ENCODE measurements at regions not wholly inside any gene's neighbourhood (a gene's known extent, or its start where the extent isn't known, plus 50 kb on each side); places are given as distances from the start of the nearest gene placed in this dataset.

GRCh38 chr9:28318515-28318914, 745.2 kb upstream of the C9orf72 start:
- no peak for DNase-seq (ENCODE audit: low read depth in 2 of 2)

GRCh38 chr9:28319981-28320380, 746.7 kb upstream of the C9orf72 start:
- DNase-seq (ENCODE audit: low read depth in 2 of 2), result no peak

GRCh38 chr9:28320616-28321015, 747.3 kb upstream of the C9orf72 start:
- no peak for DNase-seq (ENCODE audit: low read depth in 2 of 2)

- DNase-seq (ENCODE audit: low read depth in 2 of 2), result no peak
Measured at GRCh38 chr9:28329323-28329722, 756.0 kb upstream of the C9orf72 start.

GRCh38 chr9:28332648-28333047, 759.4 kb upstream of the C9orf72 start:
- no peak for DNase-seq (ENCODE audit: low read depth in 2 of 2)

GRCh38 chr9:28341913-28342312, 768.6 kb upstream of the C9orf72 start:
- DNase-seq (ENCODE audit: low read depth in 2 of 2), result no peak

- no peak for DNase-seq (ENCODE audit: low read depth in 2 of 2)
Measured at GRCh38 chr9:28342815-28343338, 769.6 kb upstream of the C9orf72 start.

- DNase-seq (ENCODE audit: low read depth in 2 of 2), result no peak
Measured at GRCh38 chr9:28363151-28363562, 789.9 kb upstream of the C9orf72 start.

GRCh38 chr9:28365020-28365640, 791.8 kb upstream of the C9orf72 start:
- DNase-seq (ENCODE audit: low read depth in 2 of 2), result no peak

GRCh38 chr9:28365728-28366127, 792.4 kb upstream of the C9orf72 start:
- DNase-seq (ENCODE audit: low read depth in 2 of 2), result no peak

- DNase-seq (ENCODE audit: low read depth in 2 of 2), result no peak
Measured at GRCh38 chr9:28378231-28378630, 805.0 kb upstream of the C9orf72 start.

- DNase-seq (ENCODE audit: low read depth in 2 of 2), result no peak
Measured at GRCh38 chr9:28379082-28379481, 805.8 kb upstream of the C9orf72 start.

- DNase-seq (ENCODE audit: low read depth in 2 of 2), result no peak
Measured at GRCh38 chr9:28389411-28389810, 816.1 kb upstream of the C9orf72 start.

- no peak for DNase-seq (ENCODE audit: low read depth in 2 of 2)
Measured at GRCh38 chr9:28394774-28395173, 821.5 kb upstream of the C9orf72 start.

- DNase-seq (ENCODE audit: low read depth in 2 of 2), result no peak
Measured at GRCh38 chr9:28396058-28396457, 822.8 kb upstream of the C9orf72 start.

- no peak for DNase-seq (ENCODE audit: low read depth in 2 of 2)
Measured at GRCh38 chr9:28407351-28407750, 834.1 kb upstream of the C9orf72 start.

GRCh38 chr9:28409919-28410318, 836.6 kb upstream of the C9orf72 start:
- DNase-seq (ENCODE audit: low read depth in 2 of 2), result no peak

GRCh38 chr9:28410411-28410810, 837.1 kb upstream of the C9orf72 start:
- no peak for DNase-seq (ENCODE audit: low read depth in 2 of 2)

GRCh38 chr9:28413471-28413870, 840.2 kb upstream of the C9orf72 start:
- no peak for DNase-seq (ENCODE audit: low read depth in 2 of 2)

GRCh38 chr9:28423255-28423654, 850.0 kb upstream of the C9orf72 start:
- DNase-seq (ENCODE audit: low read depth in 2 of 2), result no peak

GRCh38 chr9:28435456-28435855, 862.2 kb upstream of the C9orf72 start:
- no peak for DNase-seq (ENCODE audit: low read depth in 2 of 2)

GRCh38 chr9:28439688-28440087, 866.4 kb upstream of the C9orf72 start:
- no peak for DNase-seq (ENCODE audit: low read depth in 2 of 2)

GRCh38 chr9:28443461-28443860, 870.2 kb upstream of the C9orf72 start:
- no peak for DNase-seq (ENCODE audit: low read depth in 2 of 2)

GRCh38 chr9:28444637-28445036, 871.4 kb upstream of the C9orf72 start:
- no peak for DNase-seq (ENCODE audit: low read depth in 2 of 2)

All from stimulated activated CD4-positive, alpha-beta T cell treated with anti-CD3 and anti-CD28 coated beads, Interleukin-12 subunit alpha, Interleukin-12 subunit beta, amount 100 ng/mL, for 24 hours (primary cell).